ENCODE measurements at regions not wholly inside any gene's neighbourhood (a gene's known extent, or its start where the extent isn't known, plus 50 kb on each side); places are given as distances from the start of the nearest gene placed in this dataset.

DNA sequence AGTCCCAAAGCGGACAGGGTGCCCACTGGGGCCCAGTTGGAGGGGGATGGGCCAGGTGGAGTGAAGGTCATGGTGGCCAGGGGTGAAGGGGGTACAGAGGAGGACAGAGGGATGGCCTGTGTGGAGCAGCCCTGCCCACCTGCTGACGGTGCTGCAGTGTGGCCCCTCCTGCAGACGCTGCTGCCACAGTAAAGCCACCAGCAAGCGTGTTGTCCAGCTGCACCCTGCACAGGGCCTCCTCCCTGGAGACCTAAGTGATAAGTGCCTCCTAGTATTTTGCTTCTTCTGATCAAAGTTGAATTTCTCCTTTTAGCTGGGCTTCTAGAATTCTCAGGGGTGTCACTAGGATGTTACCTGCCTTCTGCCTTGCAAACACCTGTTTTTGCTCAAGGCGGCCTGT is 299.3 kb upstream of the IRX4 start:
- intact Hi-C loops (cut with DNase I, micrococcal nuclease): no loop called here
- H3K27ac Mint-ChIP-seq: no peak overlapping the region
- no peaks in the 10 kb centered on the region for H3K36me3 Mint-ChIP-seq (ENCODE audit: low read depth)
- peaks cover 3% of the 10 kb centered on the region for H3K27me3 Mint-ChIP-seq
- no peaks in the 10 kb centered on the region for H3K9me3 Mint-ChIP-seq (ENCODE audit: low read depth)
- ChIA-PET POLR2A (no interaction called here), CTCF (no interaction called here)
- ATAC-seq (no peak), DNase-seq (no peak)
- H3K4me3 Mint-ChIP-seq: no peak overlapping the region
- no peaks in the 10 kb centered on the region for H3K4me1 Mint-ChIP-seq

- H3K4me3 Mint-ChIP-seq: no peak overlapping the region
- H3K27me3 Mint-ChIP-seq: peaks cover 3% of the 10 kb centered on the region
- intact Hi-C loops (cut with DNase I, micrococcal nuclease): no loop called here
- H3K9me3 Mint-ChIP-seq (ENCODE audit: low read depth): no peaks in the 10 kb centered on the region
- DNase-seq (no peak), ATAC-seq (no peak)
- ChIA-PET CTCF (no interaction called here), POLR2A (no interaction called here)
- no peaks in the 10 kb centered on the region for H3K36me3 Mint-ChIP-seq (ENCODE audit: low read depth)
- no peaks in the 10 kb centered on the region for H3K4me1 Mint-ChIP-seq
- no peak overlapping the region for H3K27ac Mint-ChIP-seq
Observed at GRCh38 chr5:2181557-2181956, 298.8 kb upstream of the IRX4 start.

DNA sequence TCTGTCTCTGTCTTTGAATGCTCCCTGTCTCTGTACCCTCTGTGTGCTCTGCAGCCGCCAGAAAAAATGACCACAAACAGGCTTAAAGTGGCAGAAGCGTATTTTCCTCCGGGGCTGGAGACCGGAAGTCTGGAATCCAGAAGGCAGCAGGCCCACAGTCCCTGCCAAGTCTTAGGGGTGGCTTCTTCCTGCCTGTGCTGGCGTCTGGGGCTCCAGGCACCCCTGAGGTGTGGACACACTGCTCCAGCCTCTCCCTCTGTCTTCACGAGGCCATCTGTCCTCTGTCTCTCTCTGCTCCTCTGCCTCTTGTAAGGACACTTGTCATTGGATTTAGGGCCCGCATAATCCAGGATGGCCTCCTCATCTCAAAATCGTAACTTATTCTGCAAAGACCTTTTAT is 298.4 kb upstream of the IRX4 start:
- no peak for ATAC-seq
- POLR2A ChIA-PET: no interaction called here
- H3K9me3 Mint-ChIP-seq (ENCODE audit: low read depth): no peaks in the 10 kb centered on the region
- no peaks in the 10 kb centered on the region for H3K4me1 Mint-ChIP-seq
- no peak for DNase-seq
- CTCF ChIA-PET: no interaction called here
- intact Hi-C loops (cut with DNase I, micrococcal nuclease): no loop called here
- H3K27me3 Mint-ChIP-seq: peaks cover 3% of the 10 kb centered on the region
- H3K36me3 Mint-ChIP-seq (ENCODE audit: low read depth): no peaks in the 10 kb centered on the region
- H3K4me3 Mint-ChIP-seq: no peak overlapping the region
- H3K27ac Mint-ChIP-seq: no peak overlapping the region

GRCh38 chr5:2180456-2180855 is 297.7 kb upstream of the IRX4 start:
- intact Hi-C loops (cut with DNase I, micrococcal nuclease): no loop called here
- Mint-ChIP-seq H3K9me3 (ENCODE audit: low read depth) (no peaks in the 10 kb centered on the region), H3K4me3 (no peak overlapping the region), H3K36me3 (ENCODE audit: low read depth) (no peaks in the 10 kb centered on the region), H3K27ac (no peak overlapping the region), H3K4me1 (no peaks in the 10 kb centered on the region), H3K27me3 (peaks cover 3% of the 10 kb centered on the region)
- POLR2A ChIA-PET: no interaction called here
- DNase-seq: no peak
- CTCF ChIA-PET: no interaction called here
- ATAC-seq: no peak

DNA sequence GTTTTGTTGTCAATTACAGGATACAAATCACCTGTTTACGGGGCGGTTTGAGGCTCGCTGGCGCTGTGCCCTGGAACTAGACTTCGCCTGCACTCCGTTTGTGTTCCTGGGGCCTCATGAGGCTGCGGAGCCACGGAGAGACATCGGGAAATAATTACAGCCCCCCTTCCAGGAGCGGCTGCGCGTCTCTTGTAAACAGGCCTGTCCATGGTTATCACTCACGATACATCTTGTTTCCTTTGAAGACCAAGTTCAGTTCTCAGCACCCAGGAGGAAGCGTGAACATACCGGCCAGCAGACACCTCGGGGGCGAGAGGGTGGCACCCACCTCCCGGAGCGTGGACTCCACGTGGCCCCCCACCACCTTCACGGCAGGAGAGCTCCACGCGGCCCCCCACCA is 297.1 kb upstream of the IRX4 start:
- Mint-ChIP-seq H3K4me1 (no peaks in the 10 kb centered on the region), H3K27me3 (peaks cover 3% of the 10 kb centered on the region), H3K36me3 (ENCODE audit: low read depth) (no peaks in the 10 kb centered on the region), H3K4me3 (no peak overlapping the region), H3K27ac (no peak overlapping the region), H3K9me3 (ENCODE audit: low read depth) (no peaks in the 10 kb centered on the region)
- ATAC-seq (no peak), DNase-seq (no peak)
- intact Hi-C loops (cut with DNase I, micrococcal nuclease): no loop called here
- CTCF ChIA-PET: no interaction called here
- POLR2A ChIA-PET: no interaction called here

GRCh38 chr5:2178528-2178927 is 295.8 kb upstream of the IRX4 start:
- ChIA-PET POLR2A (no interaction called here), CTCF (no interaction called here)
- H3K36me3 Mint-ChIP-seq (ENCODE audit: low read depth): no peaks in the 10 kb centered on the region
- H3K4me1 Mint-ChIP-seq: no peaks in the 10 kb centered on the region
- no peak overlapping the region for H3K4me3 Mint-ChIP-seq
- H3K27me3 Mint-ChIP-seq: peaks cover 2% of the 10 kb centered on the region
- ATAC-seq (no peak), DNase-seq (no peak)
- no peaks in the 10 kb centered on the region for H3K9me3 Mint-ChIP-seq (ENCODE audit: low read depth)
- intact Hi-C loops (cut with DNase I, micrococcal nuclease): no loop called here
- H3K27ac Mint-ChIP-seq: no peak overlapping the region

DNA sequence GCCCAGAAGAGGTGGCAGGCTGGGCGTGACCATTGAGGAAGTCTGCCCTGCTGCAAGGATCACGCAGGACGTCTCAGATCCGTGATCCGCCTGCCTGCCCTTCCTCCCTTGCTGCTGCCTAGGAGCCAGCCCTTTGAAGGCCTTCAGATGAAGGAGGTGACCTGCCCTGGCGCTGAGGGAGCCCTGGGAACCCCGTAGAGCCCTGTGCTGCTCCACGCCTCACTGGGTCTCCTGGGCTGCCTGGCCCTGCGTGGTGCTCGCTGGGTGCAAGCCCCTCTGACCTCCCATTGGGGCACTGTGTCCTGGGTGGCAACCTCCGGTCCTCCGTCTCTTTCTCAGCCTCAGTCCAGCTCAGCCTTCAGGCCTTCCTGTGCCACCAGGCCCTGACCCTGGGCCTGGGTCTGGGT is 295.3 kb upstream of the IRX4 start:
- intact Hi-C loops (cut with DNase I, micrococcal nuclease): no loop called here
- ChIA-PET POLR2A (no interaction called here), CTCF (no interaction called here)
- Mint-ChIP-seq H3K27ac (no peak overlapping the region), H3K27me3 (no peaks in the 10 kb centered on the region), H3K4me3 (no peak overlapping the region), H3K36me3 (ENCODE audit: low read depth) (no peaks in the 10 kb centered on the region), H3K9me3 (ENCODE audit: low read depth) (no peaks in the 10 kb centered on the region), H3K4me1 (no peaks in the 10 kb centered on the region)
- DNase-seq: no peak
- ATAC-seq: no peak

- DNase-seq (no peak), ATAC-seq (no peak)
- POLR2A ChIA-PET: no interaction called here
- Mint-ChIP-seq H3K4me3 (no peak overlapping the region), H3K27me3 (peaks cover under 1% of the 10 kb centered on the region), H3K27ac (no peak overlapping the region), H3K4me1 (no peaks in the 10 kb centered on the region), H3K36me3 (ENCODE audit: low read depth) (no peaks in the 10 kb centered on the region), H3K9me3 (ENCODE audit: low read depth) (no peaks in the 10 kb centered on the region)
- intact Hi-C loops (cut with DNase I, micrococcal nuclease): no loop called here
- CTCF ChIA-PET: no interaction called here
Observed at GRCh38 chr5:2177244-2177643, 294.5 kb upstream of the IRX4 start.

GRCh38 chr5:2176581-2176980 is 293.9 kb upstream of the IRX4 start:
- no peak overlapping the region for H3K4me3 Mint-ChIP-seq
- POLR2A ChIA-PET: no interaction called here

GRCh38 chr5:2175842-2176404 is 293.2 kb upstream of the IRX4 start:
- CTCF ChIA-PET: interaction anchor here (0.6 kb wide), 1 partner anchor 354 kb away, joined by 3 read pairs; no protein-coding TSS in a partner anchor
- DNase-seq (no peak), ATAC-seq (no peak)
- POLR2A ChIA-PET: no interaction called here
- no peak overlapping the region for H3K4me3 Mint-ChIP-seq
- intact Hi-C loops (cut with DNase I, micrococcal nuclease): no loop called here
- H3K36me3 Mint-ChIP-seq (ENCODE audit: low read depth): no peaks in the 10 kb centered on the region
- no peak overlapping the region for H3K27ac Mint-ChIP-seq
- no peaks in the 10 kb centered on the region for H3K9me3 Mint-ChIP-seq (ENCODE audit: low read depth)
- H3K27me3 Mint-ChIP-seq: peaks cover 2% of the 10 kb centered on the region
- H3K4me1 Mint-ChIP-seq: no peaks in the 10 kb centered on the region

More at GRCh38 chr5:2176581-2176980, 293.9 kb upstream of the IRX4 start:
- peaks cover 2% of the 10 kb centered on the region for H3K27me3 Mint-ChIP-seq
- no peaks in the 10 kb centered on the region for H3K36me3 Mint-ChIP-seq (ENCODE audit: low read depth)
- intact Hi-C loops (cut with DNase I, micrococcal nuclease): no loop called here
- H3K4me1 Mint-ChIP-seq: no peaks in the 10 kb centered on the region
- ATAC-seq (no peak), DNase-seq (no peak)
- no peak overlapping the region for H3K27ac Mint-ChIP-seq
- no peaks in the 10 kb centered on the region for H3K9me3 Mint-ChIP-seq (ENCODE audit: low read depth)
- CTCF ChIA-PET: no interaction called here

DNA sequence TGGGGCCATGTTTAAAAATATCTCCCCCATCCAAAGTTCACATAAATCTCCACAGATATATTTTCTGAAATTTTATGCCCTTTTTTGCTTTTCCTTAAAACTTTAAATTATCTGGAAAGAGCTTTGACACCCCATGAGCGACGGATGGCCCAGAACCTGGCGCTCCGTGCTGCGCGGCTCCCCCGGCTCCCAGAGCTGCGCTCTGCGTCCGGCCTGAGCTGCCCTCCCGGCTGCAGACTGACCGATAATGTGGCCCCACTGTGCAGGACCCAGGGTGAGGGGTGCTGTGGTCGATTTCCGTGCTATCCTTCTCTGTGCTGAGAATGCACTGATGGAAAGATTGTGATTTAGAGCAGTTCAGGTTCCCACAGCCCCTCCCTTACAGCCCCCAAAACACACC is 292.3 kb upstream of the IRX4 start:
- Mint-ChIP-seq H3K27ac (no peak overlapping the region), H3K27me3 (peaks cover 2% of the 10 kb centered on the region), H3K4me1 (no peaks in the 10 kb centered on the region), H3K4me3 (no peak overlapping the region), H3K36me3 (ENCODE audit: low read depth) (no peaks in the 10 kb centered on the region), H3K9me3 (ENCODE audit: low read depth) (no peaks in the 10 kb centered on the region)
- DNase-seq: no peak
- no peak for ATAC-seq
- ChIA-PET CTCF (no interaction called here), POLR2A (no interaction called here)
- intact Hi-C loops (cut with DNase I, micrococcal nuclease): no loop called here

GRCh38 chr5:2174538-2174937 is 291.8 kb upstream of the IRX4 start:
- Mint-ChIP-seq H3K27ac (no peak overlapping the region), H3K27me3 (peaks cover 2% of the 10 kb centered on the region), H3K36me3 (ENCODE audit: low read depth) (no peaks in the 10 kb centered on the region), H3K4me3 (no peak overlapping the region), H3K4me1 (no peaks in the 10 kb centered on the region), H3K9me3 (ENCODE audit: low read depth) (no peaks in the 10 kb centered on the region)
- POLR2A ChIA-PET: no interaction called here
- CTCF ChIA-PET: no interaction called here
- DNase-seq: no peak
- no peak for ATAC-seq
- intact Hi-C loops (cut with DNase I, micrococcal nuclease): no loop called here

- Mint-ChIP-seq H3K9me3 (ENCODE audit: low read depth) (no peaks in the 10 kb centered on the region), H3K36me3 (ENCODE audit: low read depth) (no peaks in the 10 kb centered on the region), H3K4me1 (no peaks in the 10 kb centered on the region), H3K4me3 (no peak overlapping the region), H3K27ac (no peak overlapping the region), H3K27me3 (peaks cover 2% of the 10 kb centered on the region)
- ATAC-seq (no peak), DNase-seq (no peak)
- intact Hi-C loops (cut with DNase I, micrococcal nuclease): no loop called here
- ChIA-PET POLR2A (no interaction called here), CTCF (no interaction called here)
Observed at GRCh38 chr5:2173151-2173834, 290.6 kb upstream of the IRX4 start.

All from activated CD4-positive, alpha-beta T cell treated with anti-CD3 and anti-CD28 coated beads for 36 hours (primary cell).